ENCODE measurements at regions not wholly inside any gene's neighbourhood (a gene's known extent, or its start where the extent isn't known, plus 50 kb on each side); places are given as distances from the start of the nearest gene placed in this dataset.

DNA sequence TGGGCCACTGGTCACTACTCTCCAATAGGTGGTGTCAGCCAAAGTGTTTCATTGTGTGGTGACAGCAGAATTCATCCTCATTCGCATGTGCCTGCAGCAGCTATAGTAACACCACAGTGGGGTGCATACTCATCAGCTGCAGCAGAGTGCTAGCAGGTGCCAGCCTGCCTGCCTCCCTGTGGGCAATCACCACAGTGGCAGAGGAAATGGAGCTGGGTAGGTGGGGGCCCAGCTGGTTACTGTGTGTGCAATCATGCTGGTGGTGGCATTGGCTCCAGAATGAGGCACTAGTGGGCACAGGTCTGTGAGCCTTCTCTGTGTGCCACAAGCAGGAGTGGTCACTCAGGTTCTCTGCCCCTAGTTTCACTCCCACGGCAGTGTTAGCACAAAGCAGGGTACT is 579.2 kb downstream of the PTPRC start:
- Histone ChIP-seq H3K79me2 (ENCODE audit: insufficient read depth, low read length) (peaks cover 16% of the 10 kb centered on the region; the same call in 1 of the 2 replicates), H3K9me3 (ENCODE audit: insufficient read depth, low read length, severe bottlenecking) (no peaks in the 10 kb centered on the region), H3K4me2 (ENCODE audit: insufficient read depth, low read length) (peak overlapping the region; percentile 56), H4K20me1 (ENCODE audit: insufficient read depth, low read length) (no peaks in the 10 kb centered on the region), H3K9ac (ENCODE audit: low read depth, low read length) (peak overlapping the region; percentile 59), H3K27me3 (ENCODE audit: insufficient read depth, low read length, poor library complexity) (no peaks in the 10 kb centered on the region), H2AFZ (ENCODE audit: low read depth, low read length) (peak overlapping the region; percentile 38), H3K36me3 (ENCODE audit: insufficient read depth, low read length) (no peaks in the 10 kb centered on the region), H3K4me3 (ENCODE audit: low read depth in 1 of 2, low read length in 2 of 2) (peak overlapping the region in 1 of 2 experiments; percentile 44; a peak in 2 of 4 replicates), H3K27ac (ENCODE audit: low read length) (peak overlapping the region; percentile 98), H3K4me1 (ENCODE audit: insufficient read depth, low read length) (peaks cover 63% of the 10 kb centered on the region)
- DNase-seq (peak; percentile 96), ATAC-seq (ENCODE audit: insufficient read depth, low read depth) (peak; percentile 85)
- TF ChIP-seq, protein P1, sequence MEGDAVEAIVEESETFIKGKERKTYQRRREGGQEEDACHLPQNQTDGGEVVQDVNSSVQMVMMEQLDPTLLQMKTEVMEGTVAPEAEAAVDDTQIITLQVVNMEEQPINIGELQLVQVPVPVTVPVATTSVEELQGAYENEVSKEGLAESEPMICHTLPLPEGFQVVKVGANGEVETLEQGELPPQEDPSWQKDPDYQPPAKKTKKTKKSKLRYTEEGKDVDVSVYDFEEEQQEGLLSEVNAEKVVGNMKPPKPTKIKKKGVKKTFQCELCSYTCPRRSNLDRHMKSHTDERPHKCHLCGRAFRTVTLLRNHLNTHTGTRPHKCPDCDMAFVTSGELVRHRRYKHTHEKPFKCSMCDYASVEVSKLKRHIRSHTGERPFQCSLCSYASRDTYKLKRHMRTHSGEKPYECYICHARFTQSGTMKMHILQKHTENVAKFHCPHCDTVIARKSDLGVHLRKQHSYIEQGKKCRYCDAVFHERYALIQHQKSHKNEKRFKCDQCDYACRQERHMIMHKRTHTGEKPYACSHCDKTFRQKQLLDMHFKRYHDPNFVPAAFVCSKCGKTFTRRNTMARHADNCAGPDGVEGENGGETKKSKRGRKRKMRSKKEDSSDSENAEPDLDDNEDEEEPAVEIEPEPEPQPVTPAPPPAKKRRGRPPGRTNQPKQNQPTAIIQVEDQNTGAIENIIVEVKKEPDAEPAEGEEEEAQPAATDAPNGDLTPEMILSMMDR (IDR thresholded peaks at IDR 0.05; ENCODE audit: borderline replicate concordance, extremely low read depth, low read length, poor library complexity, severe bottlenecking): peak; percentile 86
- TF ChIP-seq EZH2 (IDR thresholded peaks at IDR 0.05; ENCODE audit: borderline replicate concordance, low read depth, low read length, severe bottlenecking): no peak

DNA sequence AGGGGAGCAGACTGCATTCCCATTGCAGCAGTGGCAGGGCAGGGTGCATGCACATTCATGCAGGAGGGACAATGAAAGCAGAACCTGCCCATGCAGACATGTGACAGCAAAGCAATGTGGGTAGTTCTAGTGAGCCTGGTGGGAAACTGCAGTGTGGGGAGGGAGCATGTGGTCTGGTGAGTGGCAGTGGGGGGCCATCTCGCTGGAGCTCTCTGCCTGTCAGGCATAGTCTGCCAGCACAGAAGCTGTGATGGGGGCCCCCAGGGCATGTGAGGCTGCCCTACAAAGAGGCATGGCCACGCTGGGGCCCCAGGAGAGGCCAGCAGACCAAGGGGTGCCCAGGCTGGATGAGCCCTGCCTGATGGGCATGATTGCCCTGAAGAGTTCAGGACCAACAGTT is 579.7 kb downstream of the PTPRC start:
- H3K9me3 ChIP-seq (ENCODE audit: insufficient read depth, low read length, severe bottlenecking): peaks cover under 1% of the 10 kb centered on the region
- TF ChIP-seq EZH2 (IDR thresholded peaks at IDR 0.05; ENCODE audit: borderline replicate concordance, low read depth, low read length, severe bottlenecking): no peak
- TF ChIP-seq, protein P1 (IDR thresholded peaks at IDR 0.05; ENCODE audit: borderline replicate concordance, extremely low read depth, low read length, poor library complexity, severe bottlenecking): no peak
- H3K9ac ChIP-seq (ENCODE audit: low read depth, low read length): peak overlapping the region; percentile 59
- peak; percentile 51 for ATAC-seq (ENCODE audit: insufficient read depth, low read depth)
- H3K27ac ChIP-seq (ENCODE audit: low read length): peak overlapping the region; percentile 98
- DNase-seq: peak; percentile 83
- H3K4me3 ChIP-seq (ENCODE audit: low read depth in 1 of 2, low read length in 2 of 2): peak overlapping the region in 1 of 2 experiments; percentile 44; a peak in 2 of 4 replicates
- peak overlapping the region; percentile 5; the same call in 1 of the 2 replicates for H2AFZ ChIP-seq (ENCODE audit: low read depth, low read length)
- peaks cover 16% of the 10 kb centered on the region; the same call in 1 of the 2 replicates for H3K79me2 ChIP-seq (ENCODE audit: insufficient read depth, low read length)
- no peaks in the 10 kb centered on the region for H3K36me3 ChIP-seq (ENCODE audit: insufficient read depth, low read length)
- H3K4me2 ChIP-seq (ENCODE audit: insufficient read depth, low read length): peak overlapping the region; percentile 56
- no peaks in the 10 kb centered on the region for H4K20me1 ChIP-seq (ENCODE audit: insufficient read depth, low read length)
- H3K27me3 ChIP-seq (ENCODE audit: insufficient read depth, low read length, poor library complexity): no peaks in the 10 kb centered on the region
- H3K4me1 ChIP-seq (ENCODE audit: insufficient read depth, low read length): peaks cover 63% of the 10 kb centered on the region

DNA sequence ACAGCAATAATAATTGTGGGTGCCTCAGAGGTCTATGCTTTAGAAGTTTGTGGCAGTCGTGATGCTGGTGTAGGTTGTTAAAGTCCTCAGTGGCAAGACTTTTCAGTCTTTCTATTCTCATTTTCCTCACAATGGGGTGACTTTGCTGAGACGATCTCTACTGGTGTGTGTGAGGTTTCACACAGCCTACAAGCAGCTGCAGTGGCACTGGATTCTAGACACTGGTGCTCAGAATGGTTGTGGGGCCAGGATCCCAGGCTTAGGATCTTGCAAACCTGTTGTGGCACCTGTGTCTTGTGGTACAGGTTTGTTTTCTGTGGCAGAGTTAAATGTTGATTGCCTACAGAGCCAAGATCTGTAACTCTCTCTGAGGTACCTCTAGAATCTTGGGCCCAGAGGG is 581.2 kb downstream of the PTPRC start:
- H3K4me3 ChIP-seq (ENCODE audit: low read depth in 1 of 2, low read length in 2 of 2): no peak overlapping the region
- peaks cover 16% of the 10 kb centered on the region; the same call in 1 of the 2 replicates for H3K79me2 ChIP-seq (ENCODE audit: insufficient read depth, low read length)
- peaks cover 67% of the 10 kb centered on the region for H3K4me1 ChIP-seq (ENCODE audit: insufficient read depth, low read length)
- H3K4me2 ChIP-seq (ENCODE audit: insufficient read depth, low read length): no peak overlapping the region
- no peaks in the 10 kb centered on the region for H3K36me3 ChIP-seq (ENCODE audit: insufficient read depth, low read length)
- ATAC-seq (ENCODE audit: insufficient read depth, low read depth): no peak
- H2AFZ ChIP-seq (ENCODE audit: low read depth, low read length): peak overlapping the region; percentile 49
- H3K27ac ChIP-seq (ENCODE audit: low read length): peak overlapping the region; percentile 98
- no peaks in the 10 kb centered on the region for H4K20me1 ChIP-seq (ENCODE audit: insufficient read depth, low read length)
- DNase-seq: peak; percentile 57
- H3K9ac ChIP-seq (ENCODE audit: low read depth, low read length): peak overlapping the region; percentile 59
- no peak for TF ChIP-seq EZH2 (IDR thresholded peaks at IDR 0.05; ENCODE audit: borderline replicate concordance, low read depth, low read length, severe bottlenecking)
- TF ChIP-seq, protein P1 (IDR thresholded peaks at IDR 0.05; ENCODE audit: borderline replicate concordance, extremely low read depth, low read length, poor library complexity, severe bottlenecking): no peak
- H3K27me3 ChIP-seq (ENCODE audit: insufficient read depth, low read length, poor library complexity): no peaks in the 10 kb centered on the region
- peaks cover 3% of the 10 kb centered on the region for H3K9me3 ChIP-seq (ENCODE audit: insufficient read depth, low read length, severe bottlenecking)

Measured in DND-41 (cell line).